GM19463 (cell line): ENCODE measurements at regions not wholly inside any gene's neighbourhood (a gene's known extent, or its start where the extent isn't known, plus 50 kb on each side); places are given as distances from the start of the nearest gene placed in this dataset.

Source experiments
- ATAC-seq: cut with Tn5 transposase; IDR thresholded peaks from one replicate; pipeline ENCODE4 v1.9.1; 2021; ENCODE audit warnings: mild to moderate bottlenecking, moderate library complexity; ENCODE audit not compliant: unreplicated experiment

DNA sequence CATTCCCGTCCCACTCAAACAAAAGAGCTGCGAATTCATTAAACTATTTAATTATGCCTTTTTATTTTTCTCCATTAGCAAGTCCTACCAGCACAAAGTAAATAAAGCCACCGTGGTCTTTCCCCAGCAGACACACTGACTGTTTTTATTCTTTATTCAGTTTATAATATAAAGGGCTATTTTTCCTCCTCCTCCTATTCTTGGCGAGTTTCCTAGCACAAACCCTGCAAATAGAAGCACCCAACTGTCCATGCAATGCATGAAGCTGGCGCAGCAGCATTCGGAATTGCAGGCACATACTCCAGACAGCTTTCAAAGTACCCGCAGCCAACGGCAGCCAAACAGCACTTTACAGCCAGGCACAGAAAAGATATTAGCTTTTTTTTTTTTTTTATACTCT lies 583.4 kb upstream of the PSMD7 start:
- ATAC-seq: no peak

- no peak for ATAC-seq
These were observed 585.1 kb upstream of the PSMD7 start for GRCh38 chr16:73711406-73712080.

DNA sequence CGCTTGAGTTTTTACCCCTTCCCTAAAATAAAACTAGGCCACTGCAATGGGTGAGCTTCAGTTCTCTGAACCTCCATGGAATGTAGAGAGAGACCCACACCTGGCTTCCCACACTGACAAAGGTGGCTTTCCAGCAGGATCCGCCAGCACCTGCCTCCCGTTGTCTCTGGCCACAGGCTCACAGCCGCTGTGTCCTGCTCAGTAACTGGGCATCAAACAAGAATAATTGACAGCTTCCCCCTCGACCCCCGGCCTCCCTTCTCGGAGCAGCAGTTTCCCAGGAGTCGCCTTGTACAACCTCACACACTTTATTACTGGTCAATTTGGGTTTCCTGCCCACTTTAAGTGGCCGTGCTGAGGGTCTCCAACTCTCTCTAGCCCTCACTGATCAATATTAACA lies 586.1 kb upstream of the PSMD7 start:
- no peak for ATAC-seq

DNA sequence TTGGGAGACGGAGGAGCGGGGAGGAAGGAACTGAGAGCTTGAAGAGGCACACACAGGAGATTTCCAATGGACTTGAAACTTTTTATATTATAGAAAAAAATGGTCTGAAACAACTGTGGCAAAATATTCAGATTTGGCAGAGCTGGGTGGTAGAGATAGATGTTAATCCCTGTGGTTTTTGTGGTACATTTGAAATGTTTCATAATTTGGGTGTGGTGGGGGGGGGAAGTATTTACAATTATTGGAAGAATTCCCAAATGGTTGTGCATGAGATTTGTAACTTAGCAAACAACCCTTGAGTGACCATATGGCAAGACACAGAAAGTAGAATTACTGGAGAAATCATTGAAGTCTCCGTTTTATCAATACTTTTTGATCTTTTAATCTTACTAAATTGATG lies 588.8 kb upstream of the PSMD7 start:
- ATAC-seq: no peak

DNA sequence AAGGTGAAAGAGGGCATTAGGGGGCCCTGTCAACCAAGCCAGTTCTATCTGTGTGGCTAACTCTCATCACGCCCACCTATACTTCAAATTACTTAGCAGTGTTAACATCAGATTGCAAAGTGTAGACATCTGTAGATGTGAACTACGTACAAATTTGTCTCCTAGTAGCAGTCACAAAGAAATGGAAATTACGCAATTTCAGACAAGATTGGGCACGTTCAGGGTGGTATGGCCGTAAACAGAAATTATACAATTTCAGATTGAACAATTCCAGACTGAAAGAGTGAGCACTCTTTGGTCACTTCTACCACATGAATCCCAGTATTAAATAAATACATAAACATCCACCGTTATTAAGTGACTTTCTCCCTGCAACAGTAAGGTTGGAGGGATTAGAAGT lies 592.7 kb upstream of the PSMD7 start:
- no peak for ATAC-seq

DNA sequence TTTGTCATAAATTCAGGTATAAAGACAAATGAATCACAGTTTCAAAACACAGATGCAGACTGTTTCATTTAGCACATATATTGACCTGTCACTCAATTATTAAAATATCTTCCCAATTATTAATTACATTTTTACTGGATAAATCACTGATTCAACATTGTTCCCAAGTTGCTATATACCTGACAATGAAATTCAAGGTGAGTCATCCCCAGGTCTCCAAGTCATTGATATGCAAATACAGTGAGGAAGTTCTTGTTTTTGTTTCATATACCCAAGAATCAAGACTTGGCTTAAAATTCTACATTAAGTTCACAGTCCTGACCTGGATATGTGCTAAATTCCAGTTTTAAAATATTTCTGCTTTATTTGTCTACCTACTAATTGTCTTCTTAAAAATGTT lies 599.3 kb upstream of the PSMD7 start:
- ATAC-seq: no peak

GRCh38 chr16:73692861-73693260 lies 603.8 kb upstream of the PSMD7 start:
- no peak for ATAC-seq

DNA sequence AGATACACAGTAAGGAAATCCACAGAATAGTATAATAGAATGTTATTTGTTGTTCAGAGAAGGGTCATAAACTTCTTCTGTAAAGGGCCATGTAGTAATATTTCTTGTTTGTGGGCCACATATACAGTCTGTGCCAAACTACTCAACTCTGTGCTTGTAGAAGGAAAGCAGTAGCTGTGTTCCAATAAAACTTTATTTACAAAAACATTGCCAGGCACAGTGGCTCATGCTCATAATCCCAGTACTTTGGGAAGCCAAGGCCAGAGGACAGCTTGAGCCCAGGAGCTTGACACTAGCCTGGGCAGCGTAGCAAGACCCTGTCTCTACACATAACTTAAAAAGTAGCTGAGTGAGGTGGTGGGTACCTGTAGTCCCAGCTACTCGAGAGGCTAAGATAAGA lies 612.8 kb upstream of the PSMD7 start:
- ATAC-seq: no peak

GRCh38 chr16:73672135-73672534 lies 624.2 kb upstream of the ZFHX3 start:
- ATAC-seq: no peak

- no peak for ATAC-seq
These were observed 623.2 kb upstream of the ZFHX3 start for GRCh38 chr16:73670836-73671820.

DNA sequence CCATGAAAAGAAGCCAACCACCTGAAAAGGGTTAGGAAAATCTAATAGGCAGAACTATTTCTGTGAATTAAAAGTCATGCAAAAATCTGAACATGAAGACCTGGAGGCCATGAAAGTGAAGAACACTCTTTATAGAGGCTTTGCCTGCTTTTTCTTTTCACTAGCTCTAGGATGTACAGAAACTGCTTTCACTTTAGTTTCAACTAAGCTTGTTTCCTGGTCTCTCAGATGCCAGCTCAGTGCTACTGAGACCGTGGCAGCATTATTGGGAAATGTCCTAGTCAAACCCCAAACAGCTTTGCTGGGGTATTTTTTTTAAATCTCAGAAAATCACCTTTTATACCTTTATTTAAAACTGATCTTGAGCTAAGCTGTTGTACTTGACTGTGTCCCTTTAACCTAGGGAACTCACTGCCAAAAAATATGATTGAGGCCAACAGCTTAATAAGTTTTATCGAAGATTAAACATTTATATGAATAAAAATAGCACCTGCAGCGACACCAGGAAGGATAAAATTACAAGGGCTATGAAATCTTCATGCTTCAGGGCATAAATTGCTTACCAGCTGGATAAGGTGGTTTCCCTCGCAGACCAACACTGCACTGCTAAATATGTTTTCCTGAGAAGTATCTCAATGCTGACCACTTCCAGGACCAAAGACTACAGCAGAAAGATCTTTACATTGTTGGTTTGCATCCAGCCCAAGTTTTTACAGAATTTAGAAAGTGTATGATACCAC lies 621.8 kb upstream of the ZFHX3 start:
- no peak for ATAC-seq

DNA sequence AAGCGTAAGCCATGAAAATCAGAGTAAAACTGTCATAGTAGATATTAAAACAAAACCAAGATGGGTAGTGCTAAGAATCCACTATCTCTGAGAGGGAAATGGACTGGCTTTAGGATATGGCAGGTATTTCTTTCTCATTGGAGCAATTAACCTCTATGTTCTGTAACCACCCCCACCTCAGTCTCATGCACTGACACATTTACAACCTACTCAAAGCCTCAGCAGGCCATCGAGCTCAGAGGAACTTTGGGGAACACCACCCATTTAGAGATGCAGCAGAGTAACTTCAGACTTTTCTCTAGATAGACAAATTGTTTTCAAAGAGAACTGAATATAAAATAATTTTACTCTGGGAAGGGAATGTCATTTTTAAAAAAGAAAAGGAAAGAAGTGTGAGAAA lies 615.8 kb upstream of the ZFHX3 start:
- no peak for ATAC-seq

- no peak for ATAC-seq
These were observed 588.3 kb upstream of the ZFHX3 start for GRCh38 chr16:73636196-73636595.

DNA sequence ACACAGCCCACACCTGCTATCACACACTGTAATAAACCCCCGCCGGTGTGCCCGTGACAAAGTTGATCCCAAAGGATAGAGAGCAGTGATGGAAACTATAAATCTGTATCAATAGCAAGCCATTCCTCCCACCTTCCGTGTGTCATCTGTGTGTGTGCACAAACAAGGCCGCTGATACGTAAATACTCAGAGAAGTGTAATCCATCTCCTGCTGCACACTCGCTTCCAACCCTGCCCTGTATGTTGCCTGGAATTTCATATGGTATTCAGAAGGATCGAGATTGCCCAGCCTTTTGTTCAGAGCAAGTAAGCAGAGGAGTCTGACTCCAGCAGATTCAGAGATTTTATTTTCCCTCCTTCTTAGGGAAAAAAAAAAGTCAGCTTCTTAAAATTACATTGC lies 581.1 kb upstream of the ZFHX3 start:
- ATAC-seq: no peak

DNA sequence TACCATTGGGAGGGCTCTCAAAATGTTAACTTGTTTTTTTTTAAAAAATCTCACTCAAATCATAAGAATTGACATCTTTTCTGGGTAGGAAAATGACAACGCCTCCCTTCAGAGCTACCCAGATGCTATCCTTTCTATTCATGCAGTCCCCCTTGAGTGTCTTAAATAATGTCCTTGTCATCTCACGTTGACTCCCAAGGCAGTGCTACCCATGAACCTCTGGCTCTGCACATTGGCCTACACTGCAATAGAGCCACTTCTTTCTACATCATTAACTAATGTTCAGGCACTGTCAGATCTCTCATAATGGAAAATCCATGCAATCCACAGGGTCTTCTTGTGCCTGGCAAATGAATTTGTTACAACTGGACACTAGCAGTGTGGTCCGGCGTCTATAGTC lies 569.8 kb upstream of the ZFHX3 start:
- ATAC-seq: no peak

DNA sequence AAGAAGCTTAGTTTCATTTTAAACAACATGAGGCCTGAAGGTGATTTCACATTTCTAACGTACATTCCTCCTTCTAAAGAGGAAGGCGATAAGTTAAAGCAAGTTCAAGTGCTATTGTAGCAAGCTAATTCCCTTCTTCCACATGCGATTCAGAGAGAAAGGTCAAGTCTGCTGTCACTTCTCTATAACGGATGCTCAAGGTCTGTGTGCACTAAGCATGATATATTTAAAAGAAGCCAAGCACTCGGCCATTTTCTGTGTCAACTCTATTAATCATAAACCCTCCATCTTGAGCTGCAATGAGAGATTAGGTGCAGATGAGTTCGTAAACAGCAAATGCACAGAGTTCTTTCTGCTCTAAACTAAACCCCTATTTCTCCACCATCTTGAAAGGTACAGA lies 568.8 kb upstream of the ZFHX3 start:
- no peak for ATAC-seq

GRCh38 chr16:73616166-73616753 lies 568.3 kb upstream of the ZFHX3 start:
- no peak for ATAC-seq

DNA sequence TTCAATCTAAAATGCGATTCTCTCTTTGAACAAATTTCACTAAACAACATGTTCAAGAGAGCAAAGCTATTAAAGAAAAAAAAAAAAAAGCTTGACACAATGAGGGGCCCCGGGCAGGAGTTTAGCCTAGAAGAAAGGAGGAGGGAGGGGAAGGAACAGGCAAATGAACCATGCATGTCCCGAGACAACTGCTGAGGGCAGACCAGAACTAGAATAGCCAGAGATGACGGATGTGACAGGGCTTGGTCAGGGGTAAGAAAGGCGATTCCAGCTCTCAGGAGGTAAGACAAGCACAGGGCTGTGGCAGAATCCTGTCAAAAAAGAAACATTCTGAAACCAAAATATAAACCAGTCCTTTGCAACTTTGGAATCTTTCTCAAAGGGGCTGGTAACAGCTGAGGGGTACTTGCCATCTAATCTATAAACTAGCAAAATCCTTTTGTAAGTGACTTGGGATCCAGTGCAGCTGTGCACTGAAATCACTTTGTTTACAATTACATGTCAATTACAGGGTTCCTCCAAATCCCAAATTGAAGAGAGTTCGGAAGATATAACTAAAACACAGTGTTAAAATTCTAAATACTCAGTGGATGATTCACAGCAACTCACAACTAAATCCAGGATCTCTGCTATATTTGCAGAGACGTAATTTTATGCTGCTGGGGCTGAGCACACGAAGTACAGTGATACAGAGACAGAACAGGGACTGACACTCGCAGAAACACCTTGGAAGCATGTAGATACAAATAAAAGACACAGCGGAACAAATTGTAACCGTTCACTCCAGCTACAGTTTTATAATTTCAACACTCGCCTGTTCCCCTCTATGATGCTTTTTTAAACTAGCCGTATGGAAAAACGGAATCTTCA lies 567.4 kb upstream of the ZFHX3 start:
- no peak for ATAC-seq

DNA sequence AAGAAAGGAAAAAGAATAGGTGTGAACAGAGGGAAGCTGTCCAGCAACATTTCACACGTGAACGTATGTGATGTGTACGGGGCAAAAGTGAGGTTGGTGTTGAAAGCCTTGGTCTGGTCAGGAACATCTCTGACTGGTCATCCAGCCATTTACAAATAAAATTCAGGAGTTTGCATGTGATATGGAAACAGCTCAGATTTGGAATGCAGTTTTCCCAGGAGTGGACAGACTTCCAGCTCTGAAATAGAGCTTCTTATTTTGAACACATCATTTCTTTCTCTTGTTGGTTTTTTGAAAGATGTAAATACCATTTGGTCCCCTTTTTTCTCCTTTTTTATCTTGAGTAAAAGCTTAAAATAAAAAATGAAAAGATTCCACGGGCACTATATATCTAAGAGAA lies 566.2 kb upstream of the ZFHX3 start:
- no peak for ATAC-seq

GRCh38 chr16:73610605-73611156 lies 562.8 kb upstream of the ZFHX3 start:
- no peak for ATAC-seq
